ENCODE measurements at regions not wholly inside any gene's neighbourhood (a gene's known extent, or its start where the extent isn't known, plus 50 kb on each side); places are given as distances from the start of the nearest gene placed in this dataset.

DNA sequence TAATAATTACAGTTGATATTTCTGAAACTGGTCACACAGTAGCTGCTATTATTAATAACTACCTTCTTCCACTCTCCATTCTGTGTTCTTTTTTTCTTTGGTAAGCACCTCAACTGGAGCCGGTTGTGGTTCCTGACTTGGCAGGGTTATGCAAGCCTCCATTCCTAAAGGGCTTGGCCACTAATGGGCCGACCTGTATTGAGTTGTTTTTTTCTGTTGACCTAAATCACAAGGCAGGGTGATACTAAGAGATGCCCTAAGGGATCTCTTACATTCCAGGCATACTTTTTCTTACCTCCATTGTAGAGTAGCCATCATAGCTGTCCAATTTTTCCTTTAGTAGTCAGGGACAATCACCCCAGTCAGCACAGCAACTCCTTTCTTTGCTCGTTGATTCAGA is 1295.8 kb upstream of the ADGRL3 start:
- Histone ChIP-seq H3K9me3 (no peaks in the 10 kb centered on the region), H3K4me3 (no peak overlapping the region), H3K27ac (no peak overlapping the region), H3K36me3 (no peaks in the 10 kb centered on the region), H3K27me3 (no peaks in the 10 kb centered on the region), H3K4me1 (no peaks in the 10 kb centered on the region)
- no peak for DNase-seq
- TF ChIP-seq, protein P1, sequence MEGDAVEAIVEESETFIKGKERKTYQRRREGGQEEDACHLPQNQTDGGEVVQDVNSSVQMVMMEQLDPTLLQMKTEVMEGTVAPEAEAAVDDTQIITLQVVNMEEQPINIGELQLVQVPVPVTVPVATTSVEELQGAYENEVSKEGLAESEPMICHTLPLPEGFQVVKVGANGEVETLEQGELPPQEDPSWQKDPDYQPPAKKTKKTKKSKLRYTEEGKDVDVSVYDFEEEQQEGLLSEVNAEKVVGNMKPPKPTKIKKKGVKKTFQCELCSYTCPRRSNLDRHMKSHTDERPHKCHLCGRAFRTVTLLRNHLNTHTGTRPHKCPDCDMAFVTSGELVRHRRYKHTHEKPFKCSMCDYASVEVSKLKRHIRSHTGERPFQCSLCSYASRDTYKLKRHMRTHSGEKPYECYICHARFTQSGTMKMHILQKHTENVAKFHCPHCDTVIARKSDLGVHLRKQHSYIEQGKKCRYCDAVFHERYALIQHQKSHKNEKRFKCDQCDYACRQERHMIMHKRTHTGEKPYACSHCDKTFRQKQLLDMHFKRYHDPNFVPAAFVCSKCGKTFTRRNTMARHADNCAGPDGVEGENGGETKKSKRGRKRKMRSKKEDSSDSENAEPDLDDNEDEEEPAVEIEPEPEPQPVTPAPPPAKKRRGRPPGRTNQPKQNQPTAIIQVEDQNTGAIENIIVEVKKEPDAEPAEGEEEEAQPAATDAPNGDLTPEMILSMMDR (IDR thresholded peaks at IDR 0.05), result no peak
- TF ChIP-seq POLR2A (IDR thresholded peaks at IDR 0.05), result no peak

DNA sequence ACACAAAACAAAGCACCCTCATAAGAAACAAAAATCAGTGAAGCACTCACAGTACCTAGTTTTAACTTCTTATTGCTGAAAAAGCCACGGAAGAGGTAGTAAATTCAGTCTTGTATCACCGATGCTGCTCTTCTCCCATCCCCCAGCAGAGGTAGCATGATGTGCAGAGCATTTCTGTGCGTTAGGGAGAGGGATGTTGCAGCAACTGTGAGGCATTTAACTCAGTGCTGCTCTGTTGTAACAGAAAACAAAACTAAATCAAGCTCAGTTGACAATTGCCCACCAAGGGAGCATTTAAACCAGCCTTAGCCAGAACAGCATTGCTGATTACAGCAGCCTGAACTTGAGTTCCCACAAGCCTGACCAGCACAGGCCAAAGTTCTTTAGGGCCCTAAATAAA is 1279.7 kb upstream of the ADGRL3 start:
- H3K27me3 ChIP-seq, result no peaks in the 10 kb centered on the region
- no peak for TF ChIP-seq POLR2A (IDR thresholded peaks at IDR 0.05)
- TF ChIP-seq, protein P1 (IDR thresholded peaks at IDR 0.05), result no peak
- no peaks in the 10 kb centered on the region for H3K4me1 ChIP-seq

DNA sequence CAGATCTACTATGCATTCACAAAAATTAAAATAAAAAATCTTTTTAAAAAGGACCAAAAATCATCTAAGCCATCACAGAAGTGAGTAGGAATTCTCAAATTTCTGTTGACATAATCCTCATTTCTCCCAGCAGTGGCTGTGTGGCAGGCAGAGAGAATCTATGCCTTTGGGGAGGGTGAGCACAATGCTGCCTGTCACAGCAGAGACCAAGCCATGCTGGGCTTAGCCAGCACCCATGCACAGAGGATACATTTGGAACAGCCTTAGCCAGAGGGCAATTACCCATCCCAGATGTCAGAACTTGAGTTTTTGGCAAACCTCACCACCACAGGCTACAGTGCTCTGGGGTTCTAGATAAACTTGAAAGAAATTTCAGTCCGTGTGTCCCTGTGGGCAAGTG is 1274.8 kb upstream of the ADGRL3 start:
- no peaks in the 10 kb centered on the region for H3K4me1 ChIP-seq
- H3K4me3 ChIP-seq, result no peak overlapping the region
- no peaks in the 10 kb centered on the region for H3K36me3 ChIP-seq
- no peaks in the 10 kb centered on the region for H3K9me3 ChIP-seq
- no peaks in the 10 kb centered on the region for H3K27me3 ChIP-seq
- no peak overlapping the region for H3K27ac ChIP-seq
- no peak for TF ChIP-seq POLR2A (IDR thresholded peaks at IDR 0.05)
- TF ChIP-seq, protein P1 (IDR thresholded peaks at IDR 0.05), result no peak
- DNase-seq, result no peak

More for the DNA sequence above, 1279.7 kb upstream of the ADGRL3 start:
- Histone ChIP-seq H3K36me3 (no peaks in the 10 kb centered on the region), H3K4me3 (no peak overlapping the region), H3K27ac (no peak overlapping the region), H3K9me3 (no peaks in the 10 kb centered on the region)
- no peak for DNase-seq

DNA sequence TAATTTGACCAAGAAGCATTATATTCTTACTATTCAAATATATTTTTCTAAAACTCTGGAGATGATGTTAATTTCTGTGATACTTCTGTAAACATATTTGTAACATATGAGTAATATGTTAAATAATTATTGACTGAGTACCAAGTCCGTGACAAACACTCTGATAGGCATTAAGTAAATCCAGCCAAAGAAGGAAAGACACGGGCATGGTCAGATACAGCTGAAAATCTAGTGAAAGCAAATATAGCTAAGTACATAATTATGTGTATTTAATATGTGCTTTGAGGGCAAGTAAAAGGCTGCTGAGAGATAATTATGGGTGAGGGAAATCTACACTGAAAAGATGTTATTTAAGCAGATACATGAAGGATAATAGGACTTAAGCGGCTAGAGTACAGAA is 1263.6 kb upstream of the ADGRL3 start:
- TF ChIP-seq POLR2A (IDR thresholded peaks at IDR 0.05), result no peak
- TF ChIP-seq, protein P1 (IDR thresholded peaks at IDR 0.05), result no peak

DNA sequence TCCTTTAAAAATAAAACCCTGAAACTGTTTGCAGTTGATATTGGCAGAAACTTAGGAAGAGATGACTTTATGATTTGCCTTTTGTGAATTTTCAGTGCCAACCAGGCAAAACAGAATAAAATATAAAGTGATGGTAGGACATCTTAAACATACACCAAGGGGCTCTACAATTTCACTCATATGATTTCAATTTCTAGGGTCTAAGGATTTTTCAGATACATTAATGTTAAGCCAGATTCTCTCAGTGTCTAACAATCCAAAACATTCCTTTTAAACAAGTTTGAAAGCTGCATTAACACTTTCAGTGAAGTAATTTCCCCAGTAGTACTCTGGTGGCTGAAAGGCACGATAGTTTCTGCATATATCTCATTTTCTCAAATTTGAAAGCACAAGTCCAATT is 1262.0 kb upstream of the ADGRL3 start:
- no peak for DNase-seq

More for the DNA sequence above, 1263.6 kb upstream of the ADGRL3 start:
- H3K27me3 ChIP-seq, result no peaks in the 10 kb centered on the region
- H3K36me3 ChIP-seq, result no peaks in the 10 kb centered on the region
- H3K27ac ChIP-seq, result no peak overlapping the region
- no peak overlapping the region for H3K4me3 ChIP-seq
- no peak for DNase-seq
- H3K9me3 ChIP-seq, result no peaks in the 10 kb centered on the region
- no peaks in the 10 kb centered on the region for H3K4me1 ChIP-seq

More for the DNA sequence above, 1262.0 kb upstream of the ADGRL3 start:
- Histone ChIP-seq H3K4me3 (no peak overlapping the region), H3K36me3 (no peaks in the 10 kb centered on the region), H3K9me3 (no peaks in the 10 kb centered on the region), H3K27ac (no peak overlapping the region), H3K27me3 (no peaks in the 10 kb centered on the region), H3K4me1 (no peaks in the 10 kb centered on the region)
- TF ChIP-seq, protein P1 (IDR thresholded peaks at IDR 0.05), result no peak
- TF ChIP-seq POLR2A (IDR thresholded peaks at IDR 0.05), result no peak

Measured in Peyer's patch (tissue), 4 donors.